ENCODE measurements at regions not wholly inside any gene's neighbourhood (a gene's known extent, or its start where the extent isn't known, plus 50 kb on each side); places are given as distances from the start of the nearest gene placed in this dataset.

GRCh38 chr5:31137676-31138075 is 55.8 kb upstream of the CDH6 start:
- DNase-seq (ENCODE audit: low spot score) = no peak
- Mint-ChIP-seq H3K27me3 (ENCODE audit: low read depth) (no peaks in the 10 kb centered on the region), H3K4me1 (ENCODE audit: low read depth) (no peaks in the 10 kb centered on the region), H3K4me3 (no peak overlapping the region), H3K36me3 (ENCODE audit: low read depth) (no peaks in the 10 kb centered on the region), H3K27ac (no peak overlapping the region), H3K9me3 (peaks cover 7% of the 10 kb centered on the region)

- H3K4me3 Mint-ChIP-seq = no peak overlapping the region
- peaks cover 7% of the 10 kb centered on the region for H3K9me3 Mint-ChIP-seq
- no peaks in the 10 kb centered on the region for H3K27me3 Mint-ChIP-seq (ENCODE audit: low read depth)
- H3K36me3 Mint-ChIP-seq (ENCODE audit: low read depth) = no peaks in the 10 kb centered on the region
- no peaks in the 10 kb centered on the region for H3K4me1 Mint-ChIP-seq (ENCODE audit: low read depth)
- DNase-seq (ENCODE audit: low spot score) = no peak
- H3K27ac Mint-ChIP-seq = no peak overlapping the region
Observed at GRCh38 chr5:31135542-31135941, 57.9 kb upstream of the CDH6 start.

- H3K27ac Mint-ChIP-seq = no peak overlapping the region
- no peak for DNase-seq (ENCODE audit: low spot score)
- peaks cover 12% of the 10 kb centered on the region for H3K9me3 Mint-ChIP-seq
- no peaks in the 10 kb centered on the region for H3K27me3 Mint-ChIP-seq (ENCODE audit: low read depth)
- no peak overlapping the region for H3K4me3 Mint-ChIP-seq
- no peaks in the 10 kb centered on the region for H3K4me1 Mint-ChIP-seq (ENCODE audit: low read depth)
- no peaks in the 10 kb centered on the region for H3K36me3 Mint-ChIP-seq (ENCODE audit: low read depth)
Observed at GRCh38 chr5:31133488-31133887, 60.0 kb upstream of the CDH6 start.

- Mint-ChIP-seq H3K4me3 (no peak overlapping the region), H3K27me3 (ENCODE audit: low read depth) (no peaks in the 10 kb centered on the region), H3K36me3 (ENCODE audit: low read depth) (no peaks in the 10 kb centered on the region), H3K4me1 (ENCODE audit: low read depth) (no peaks in the 10 kb centered on the region), H3K9me3 (peaks cover 15% of the 10 kb centered on the region), H3K27ac (no peak overlapping the region)
- no peak for DNase-seq (ENCODE audit: low spot score)
Observed at GRCh38 chr5:31131381-31131891, 62.0 kb upstream of the CDH6 start.

- Mint-ChIP-seq H3K4me1 (ENCODE audit: low read depth) (no peaks in the 10 kb centered on the region), H3K27me3 (ENCODE audit: low read depth) (no peaks in the 10 kb centered on the region)
- DNase-seq (ENCODE audit: low spot score) = no peak
Observed at GRCh38 chr5:31130676-31131075, 62.8 kb upstream of the CDH6 start.

GRCh38 chr5:31124651-31125305 is 68.7 kb upstream of the CDH6 start:
- Mint-ChIP-seq H3K27ac (no peak overlapping the region), H3K4me1 (ENCODE audit: low read depth) (no peaks in the 10 kb centered on the region), H3K36me3 (ENCODE audit: low read depth) (no peaks in the 10 kb centered on the region), H3K9me3 (peaks cover 11% of the 10 kb centered on the region), H3K4me3 (no peak overlapping the region), H3K27me3 (ENCODE audit: low read depth) (no peaks in the 10 kb centered on the region)
- no peak for DNase-seq (ENCODE audit: low spot score)

More at GRCh38 chr5:31130676-31131075, 62.8 kb upstream of the CDH6 start:
- H3K27ac Mint-ChIP-seq = no peak overlapping the region
- no peak overlapping the region for H3K4me3 Mint-ChIP-seq
- H3K36me3 Mint-ChIP-seq (ENCODE audit: low read depth) = no peaks in the 10 kb centered on the region
- peaks cover 15% of the 10 kb centered on the region for H3K9me3 Mint-ChIP-seq

- Mint-ChIP-seq H3K9me3 (peaks cover 7% of the 10 kb centered on the region), H3K4me1 (ENCODE audit: low read depth) (no peaks in the 10 kb centered on the region), H3K4me3 (no peak overlapping the region), H3K27ac (no peak overlapping the region), H3K36me3 (ENCODE audit: low read depth) (no peaks in the 10 kb centered on the region), H3K27me3 (ENCODE audit: low read depth) (no peaks in the 10 kb centered on the region)
- no peak for DNase-seq (ENCODE audit: low spot score)
Observed at GRCh38 chr5:31124026-31124425, 69.5 kb upstream of the CDH6 start.

- DNase-seq (ENCODE audit: low spot score) = no peak
- H3K27ac Mint-ChIP-seq = no peak overlapping the region
- no peaks in the 10 kb centered on the region for H3K4me1 Mint-ChIP-seq (ENCODE audit: low read depth)
- no peaks in the 10 kb centered on the region for H3K36me3 Mint-ChIP-seq (ENCODE audit: low read depth)
- no peaks in the 10 kb centered on the region for H3K27me3 Mint-ChIP-seq (ENCODE audit: low read depth)
- peaks cover 6% of the 10 kb centered on the region for H3K9me3 Mint-ChIP-seq
- H3K4me3 Mint-ChIP-seq = no peak overlapping the region
Observed at GRCh38 chr5:31122998-31123951, 70.2 kb upstream of the CDH6 start.

GRCh38 chr5:31121224-31121623 is 72.3 kb upstream of the CDH6 start:
- no peaks in the 10 kb centered on the region for H3K4me1 Mint-ChIP-seq (ENCODE audit: low read depth)

GRCh38 chr5:31120642-31120948 is 72.9 kb upstream of the CDH6 start:
- Mint-ChIP-seq H3K4me1 (ENCODE audit: low read depth) (no peaks in the 10 kb centered on the region), H3K27ac (no peak overlapping the region), H3K9me3 (peaks cover 3% of the 10 kb centered on the region), H3K4me3 (no peak overlapping the region), H3K27me3 (ENCODE audit: low read depth) (no peaks in the 10 kb centered on the region), H3K36me3 (ENCODE audit: low read depth) (no peaks in the 10 kb centered on the region)
- DNase-seq (ENCODE audit: low spot score) = no peak

More at GRCh38 chr5:31121224-31121623, 72.3 kb upstream of the CDH6 start:
- H3K36me3 Mint-ChIP-seq (ENCODE audit: low read depth) = no peaks in the 10 kb centered on the region
- no peak overlapping the region for H3K4me3 Mint-ChIP-seq
- no peak overlapping the region for H3K27ac Mint-ChIP-seq
- DNase-seq (ENCODE audit: low spot score) = no peak
- peaks cover 3% of the 10 kb centered on the region for H3K9me3 Mint-ChIP-seq
- H3K27me3 Mint-ChIP-seq (ENCODE audit: low read depth) = no peaks in the 10 kb centered on the region

GRCh38 chr5:31119938-31120641 is 73.4 kb upstream of the CDH6 start:
- H3K4me1 Mint-ChIP-seq (ENCODE audit: low read depth) = no peaks in the 10 kb centered on the region
- DNase-seq (ENCODE audit: low spot score) = no peak
- no peaks in the 10 kb centered on the region for H3K36me3 Mint-ChIP-seq (ENCODE audit: low read depth)
- peaks cover 3% of the 10 kb centered on the region for H3K9me3 Mint-ChIP-seq
- H3K27me3 Mint-ChIP-seq (ENCODE audit: low read depth) = no peaks in the 10 kb centered on the region
- H3K4me3 Mint-ChIP-seq = no peak overlapping the region
- H3K27ac Mint-ChIP-seq = no peak overlapping the region

GRCh38 chr5:31116466-31117031 is 76.9 kb upstream of the CDH6 start:
- no peak overlapping the region for H3K4me3 Mint-ChIP-seq
- peaks cover 3% of the 10 kb centered on the region for H3K9me3 Mint-ChIP-seq
- no peaks in the 10 kb centered on the region for H3K4me1 Mint-ChIP-seq (ENCODE audit: low read depth)
- no peak for DNase-seq (ENCODE audit: low spot score)
- H3K36me3 Mint-ChIP-seq (ENCODE audit: low read depth) = no peaks in the 10 kb centered on the region
- no peaks in the 10 kb centered on the region for H3K27me3 Mint-ChIP-seq (ENCODE audit: low read depth)
- no peak overlapping the region for H3K27ac Mint-ChIP-seq

- H3K4me1 Mint-ChIP-seq (ENCODE audit: low read depth) = no peaks in the 10 kb centered on the region
- no peak overlapping the region for H3K4me3 Mint-ChIP-seq
- no peaks in the 10 kb centered on the region for H3K9me3 Mint-ChIP-seq
- no peaks in the 10 kb centered on the region for H3K27me3 Mint-ChIP-seq (ENCODE audit: low read depth)
- DNase-seq (ENCODE audit: low spot score) = no peak
- no peaks in the 10 kb centered on the region for H3K36me3 Mint-ChIP-seq (ENCODE audit: low read depth)
- H3K27ac Mint-ChIP-seq = no peak overlapping the region
Observed at GRCh38 chr5:31114817-31115216, 78.7 kb upstream of the CDH6 start.
